CD4-positive, alpha-beta T cell treated with Interleukin-15 for 4 hours (primary cell): ENCODE measurements at regions not wholly inside any gene's neighbourhood (a gene's known extent, or its start where the extent isn't known, plus 50 kb on each side); places are given as distances from the start of the nearest gene placed in this dataset.
"Not testable (repeated sequence)": the region's sequence is repeated elsewhere in the genome, so short reads cannot be mapped to it uniquely, and the experiment has no call there.

Experiments
- DNase-seq: peaks from one replicate; pipeline ENCODE4 v3.0.0-alpha.2; 2020; ENCODE audit warnings: low spot score

DNA sequence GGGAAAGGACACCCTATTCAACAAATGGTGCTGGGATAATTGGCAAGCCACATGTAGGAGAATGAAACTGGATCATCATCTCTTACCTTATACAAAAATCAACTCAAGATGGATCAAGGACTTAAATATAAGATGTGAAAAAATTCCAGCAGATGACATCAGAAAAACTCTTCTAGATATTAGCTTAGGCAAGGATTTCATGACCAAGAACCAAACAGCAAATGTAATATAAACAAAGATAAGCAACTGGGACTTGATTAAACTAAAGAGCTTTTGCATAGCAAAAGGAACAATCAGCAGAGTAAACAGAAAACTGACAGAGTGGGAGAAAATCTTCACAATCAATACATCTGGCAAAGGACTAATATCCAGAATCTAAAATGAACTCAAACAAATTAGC is 54.5 kb upstream of the SPTLC3 start:
- not testable (repeated sequence) for DNase-seq

GRCh38 chr20:12955611-12956010 is 53.2 kb upstream of the SPTLC3 start:
- DNase-seq: no peak

DNA sequence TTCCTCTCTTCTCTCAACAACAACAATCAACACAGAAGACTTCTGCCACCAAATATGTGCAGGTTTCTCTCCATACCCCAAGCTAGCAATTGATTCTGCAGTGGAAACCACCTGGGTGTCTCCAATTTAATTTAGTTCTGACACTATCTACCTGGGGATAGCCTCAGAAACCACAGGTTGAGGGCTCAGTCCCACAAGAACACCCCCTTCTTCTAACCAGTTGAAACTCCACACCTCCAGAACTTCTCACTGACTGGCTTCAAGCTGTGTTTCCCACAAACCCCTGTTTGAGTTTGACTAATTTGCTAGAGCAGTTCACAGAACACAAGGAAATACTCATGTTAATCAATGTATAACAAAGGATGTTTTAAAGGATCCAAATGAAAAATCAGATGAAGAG is 52.5 kb upstream of the SPTLC3 start:
- no peak for DNase-seq

GRCh38 chr20:12957968-12958367 is 50.8 kb upstream of the SPTLC3 start:
- no peak for DNase-seq
